Astrocyte of the spinal cord (primary cell): ENCODE measurements at regions not wholly inside any gene's neighbourhood (a gene's known extent, or its start where the extent isn't known, plus 50 kb on each side); places are given as distances from the start of the nearest gene placed in this dataset.

ENCODE experiments used
- DNase-seq: peaks from one replicate; pipeline ENCODE4 v3.0.0; 2011; ENCODE audit warnings: low read depth, low spot score
- H3K4me3 ChIP-seq: 2 replicates; pipeline ENCODE4 v1.5.1; 2011; ENCODE audit warnings: low read depth, mild to moderate bottlenecking, low read length, moderate library complexity
- in situ Hi-C: cut with HindIII; loops from 2 replicates; pipeline ENCODE4 v1.10.0; 2017; ENCODE audit warnings: low sequenced_read_pairs
- TF ChIP-seq, protein P1 (sequence below): IDR thresholded peaks from 2 replicates; pipeline ENCODE4 v1.5.1; 2012; ENCODE audit warnings: low read depth, mild to moderate bottlenecking, low read length, inconsistent platforms

DNA sequence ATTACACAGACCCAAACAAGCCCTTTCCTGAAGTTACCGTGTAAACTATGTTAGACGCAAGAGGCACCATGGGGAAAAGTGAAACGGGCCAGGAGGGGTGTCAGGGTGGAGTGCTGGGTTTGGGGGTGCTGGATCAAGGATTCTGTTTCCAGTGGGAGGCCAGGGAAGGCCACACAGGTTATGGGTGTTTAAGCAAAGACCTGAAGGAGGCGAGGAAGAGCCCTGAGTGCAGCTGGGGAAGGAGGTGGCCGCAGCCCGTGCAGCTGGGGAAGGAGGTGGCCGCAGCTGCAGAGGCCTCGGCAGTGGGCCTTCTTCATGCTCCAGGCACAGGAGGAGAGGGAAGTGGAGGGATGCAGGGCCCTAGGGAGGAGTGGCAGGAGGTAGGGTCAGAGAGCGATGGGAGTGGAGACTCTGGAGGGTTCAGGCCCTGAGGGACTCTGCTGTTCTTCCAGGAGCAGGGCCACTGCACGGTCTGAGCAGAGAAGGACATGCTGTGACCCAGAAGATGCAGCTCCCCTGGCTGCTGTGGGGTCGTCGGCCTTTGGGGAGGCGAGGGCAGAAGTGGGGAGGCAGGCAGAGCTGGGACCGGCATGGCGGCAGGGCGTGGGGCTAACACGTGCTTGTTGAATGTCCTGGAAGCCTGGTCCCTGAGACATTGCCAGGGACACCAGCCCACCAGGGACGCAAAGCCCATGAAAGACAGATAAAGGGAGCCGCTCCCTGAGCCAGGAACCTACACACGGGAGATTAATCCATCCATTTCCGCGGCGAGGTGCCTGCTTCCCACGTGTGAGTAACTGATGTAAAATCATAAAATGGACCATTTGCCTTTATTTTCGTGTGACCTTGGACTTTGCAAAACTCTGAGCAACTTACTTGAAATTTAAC, 1049.1 kb downstream of the BRD1 start:
- H3K4me3 ChIP-seq: no peak overlapping the region
- TF ChIP-seq, protein P1, sequence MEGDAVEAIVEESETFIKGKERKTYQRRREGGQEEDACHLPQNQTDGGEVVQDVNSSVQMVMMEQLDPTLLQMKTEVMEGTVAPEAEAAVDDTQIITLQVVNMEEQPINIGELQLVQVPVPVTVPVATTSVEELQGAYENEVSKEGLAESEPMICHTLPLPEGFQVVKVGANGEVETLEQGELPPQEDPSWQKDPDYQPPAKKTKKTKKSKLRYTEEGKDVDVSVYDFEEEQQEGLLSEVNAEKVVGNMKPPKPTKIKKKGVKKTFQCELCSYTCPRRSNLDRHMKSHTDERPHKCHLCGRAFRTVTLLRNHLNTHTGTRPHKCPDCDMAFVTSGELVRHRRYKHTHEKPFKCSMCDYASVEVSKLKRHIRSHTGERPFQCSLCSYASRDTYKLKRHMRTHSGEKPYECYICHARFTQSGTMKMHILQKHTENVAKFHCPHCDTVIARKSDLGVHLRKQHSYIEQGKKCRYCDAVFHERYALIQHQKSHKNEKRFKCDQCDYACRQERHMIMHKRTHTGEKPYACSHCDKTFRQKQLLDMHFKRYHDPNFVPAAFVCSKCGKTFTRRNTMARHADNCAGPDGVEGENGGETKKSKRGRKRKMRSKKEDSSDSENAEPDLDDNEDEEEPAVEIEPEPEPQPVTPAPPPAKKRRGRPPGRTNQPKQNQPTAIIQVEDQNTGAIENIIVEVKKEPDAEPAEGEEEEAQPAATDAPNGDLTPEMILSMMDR: no peak
- in situ Hi-C loops: no loop called here
- no peak for DNase-seq

DNA sequence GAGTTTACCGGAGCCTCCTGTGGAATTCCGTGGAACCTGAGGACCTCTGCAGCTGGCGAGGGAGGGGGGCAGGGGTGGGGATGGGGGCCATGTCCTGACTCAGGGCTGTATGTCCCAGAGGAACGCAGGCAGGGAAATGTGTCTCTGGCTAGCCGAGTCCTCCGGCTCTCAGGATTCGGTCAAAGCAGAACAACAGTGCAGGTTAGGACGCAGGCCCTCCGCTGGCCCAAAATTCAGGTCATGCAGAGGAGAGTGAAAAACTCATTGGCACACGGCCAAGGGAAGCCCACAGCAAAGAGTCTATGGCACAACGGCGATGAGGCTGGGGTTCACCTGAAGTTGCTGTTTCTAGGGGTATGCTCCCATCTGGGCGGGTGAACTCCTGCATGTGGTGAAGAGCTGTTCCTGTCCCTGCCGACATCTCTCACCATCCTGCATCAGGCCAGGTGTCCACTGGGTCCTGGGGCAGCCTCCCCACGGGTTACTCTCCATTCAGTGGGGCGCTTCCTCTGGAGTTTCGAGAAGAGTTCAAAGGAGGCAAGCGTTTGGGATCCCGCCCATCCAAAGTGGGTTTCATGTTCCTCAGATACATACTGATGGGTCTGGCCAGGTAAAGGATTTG, 1055.3 kb downstream of the BRD1 start:
- H3K4me3 ChIP-seq: no peak overlapping the region
- in situ Hi-C loops: no loop called here
- no peak for DNase-seq
- TF ChIP-seq, protein P1: no peak

GRCh38 chr22:48765595-48765994, 1062.1 kb downstream of the BRD1 start:
- TF ChIP-seq, protein P1: no peak
- DNase-seq: no peak
- in situ Hi-C loops: no loop called here

DNA sequence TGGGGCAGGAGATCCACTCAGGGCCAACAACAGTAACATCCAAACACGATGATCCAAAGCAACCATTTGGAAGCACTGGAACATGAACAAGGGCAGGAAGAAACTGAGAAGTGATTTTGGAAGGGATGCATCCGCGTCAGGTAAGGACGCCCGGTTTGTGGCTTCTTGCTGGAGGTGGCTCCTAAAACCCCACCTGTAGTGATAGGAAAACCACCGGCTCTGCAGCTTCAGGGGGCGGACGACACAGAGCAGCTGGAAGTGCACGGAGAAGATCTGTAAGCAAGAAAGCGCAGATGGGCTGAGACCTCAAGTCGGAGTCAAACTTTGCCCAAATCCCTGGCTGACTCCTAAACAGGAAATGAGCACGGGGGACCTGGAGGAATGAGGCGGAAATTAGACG, 1066.1 kb downstream of the BRD1 start:
- DNase-seq: no peak
- H3K4me3 ChIP-seq: no peak overlapping the region
- TF ChIP-seq, protein P1: no peak
- in situ Hi-C loops: no loop called here

More at GRCh38 chr22:48765595-48765994, 1062.1 kb downstream of the BRD1 start:
- no peak overlapping the region for H3K4me3 ChIP-seq

DNA sequence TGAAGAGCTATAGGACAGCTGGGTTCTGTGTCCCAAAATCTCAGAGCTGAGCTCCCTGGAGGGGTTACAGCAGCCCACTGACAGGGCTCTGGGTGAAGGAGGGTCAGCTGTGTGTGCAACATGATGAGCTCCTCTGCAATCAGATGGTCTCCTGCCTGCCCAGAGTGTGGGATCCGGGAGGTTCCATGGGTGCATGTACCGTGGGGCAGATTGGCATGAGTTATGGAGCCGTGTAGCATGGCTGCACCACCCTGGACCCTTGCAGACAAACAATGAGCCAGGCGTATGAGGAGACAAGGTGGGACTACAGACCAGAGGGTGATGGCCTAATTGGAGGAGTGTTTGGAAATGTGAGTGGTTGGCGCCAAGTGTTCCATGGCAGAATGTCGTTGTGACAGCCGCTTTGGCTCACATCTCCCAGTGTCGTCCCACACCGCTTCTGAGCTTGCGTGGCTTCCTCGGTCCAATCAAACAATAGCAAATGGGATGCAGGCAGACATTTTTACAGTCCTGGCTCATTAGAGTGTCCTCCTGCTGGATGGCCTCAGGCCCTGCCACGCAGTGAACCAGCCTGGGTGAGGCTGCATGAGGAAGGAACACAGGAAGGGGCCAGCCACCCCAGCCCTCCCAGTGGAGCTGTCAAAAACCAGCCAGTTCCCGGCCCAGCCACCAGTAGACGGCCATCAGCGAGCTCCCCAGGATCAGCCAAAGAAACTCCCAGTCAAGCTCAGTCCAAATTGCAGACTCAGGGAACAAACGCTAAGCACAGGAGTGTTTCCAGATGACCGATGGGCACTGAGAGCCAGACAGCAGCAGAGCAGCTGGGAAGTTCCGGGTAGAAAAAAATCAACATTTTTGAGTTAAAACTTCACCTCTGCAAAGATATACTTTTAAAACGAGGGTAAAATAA, 1066.9 kb downstream of the BRD1 start:
- TF ChIP-seq, protein P1: no peak
- in situ Hi-C loops: no loop called here
- no peak for DNase-seq
- H3K4me3 ChIP-seq: no peak overlapping the region
